H9 (cell line): ENCODE measurements at regions not wholly inside any gene's neighbourhood (a gene's known extent, or its start where the extent isn't known, plus 50 kb on each side); places are given as distances from the start of the nearest gene placed in this dataset.

Source experiments
- DNase-seq: peaks from one replicate; pipeline ENCODE4 v3.0.0-alpha.2; 2017
- H2AFZ ChIP-seq: one replicate; pipeline ENCODE4 v1.6.1; 2013; ENCODE audit warnings: mild to moderate bottlenecking, low read length, control low read depth, moderate library complexity
- H2AK5ac ChIP-seq: 2 replicates; pipeline ENCODE4 v1.6.1; 2013; ENCODE audit warnings: low read length, control low read depth, mixed read lengths; ENCODE audit not compliant: insufficient read length
- H2BK120ac ChIP-seq: one replicate; pipeline ENCODE4 v1.6.1; 2013; ENCODE audit warnings: low read depth, mild to moderate bottlenecking, low read length, control low read depth, inconsistent platforms; ENCODE audit not compliant: poor library complexity, severe bottlenecking
- H2BK12ac ChIP-seq: 2 replicates; pipeline ENCODE4 v1.6.1; 2013; ENCODE audit warnings: low read length, control low read depth, mixed read lengths, low read depth; ENCODE audit not compliant: insufficient read length
- H2BK15ac ChIP-seq: 2 replicates; pipeline ENCODE4 v1.6.1; 2013; ENCODE audit warnings: low read depth, low read length, control low read depth
- H2BK20ac ChIP-seq: one replicate; pipeline ENCODE4 v1.6.1; 2013; ENCODE audit warnings: low read depth, mild to moderate bottlenecking, low read length, control low read depth, inconsistent platforms; ENCODE audit not compliant: poor library complexity, severe bottlenecking
- H2BK5ac ChIP-seq: 2 replicates; pipeline ENCODE4 v1.6.1; 2013; ENCODE audit warnings: low read length, control low read depth, mixed read lengths; ENCODE audit not compliant: insufficient read length
- H3K14ac ChIP-seq: 2 replicates; pipeline ENCODE4 v1.6.1; 2013; ENCODE audit warnings: low read length, control low read depth; ENCODE audit not compliant: insufficient read depth
- H3K18ac ChIP-seq: 2 replicates; pipeline ENCODE4 v1.6.1; 2013; ENCODE audit warnings: low read depth, mild to moderate bottlenecking, mixed read lengths, low read length, control low read depth; ENCODE audit not compliant: insufficient read length
- H3K23ac ChIP-seq: 2 replicates; pipeline ENCODE4 v1.6.1; 2013; ENCODE audit warnings: low read length, control low read depth, mixed read lengths, low read depth; ENCODE audit not compliant: insufficient read length
- H3K23me2 ChIP-seq: 2 replicates; pipeline ENCODE4 v1.6.1; 2013; ENCODE audit warnings: low read depth, mild to moderate bottlenecking, mixed read lengths, low read length, control low read depth; ENCODE audit not compliant: insufficient read length, poor library complexity, severe bottlenecking
- H3K27ac ChIP-seq: 2 replicates; pipeline ENCODE4 v1.5.1; 2013; ENCODE audit warnings: low read length, control low read depth, mixed read lengths, low read depth; ENCODE audit not compliant: insufficient read length
- H3K27me3 ChIP-seq: 2 replicates; pipeline ENCODE4 v1.6.1; 2013; ENCODE audit warnings: low read length, control low read depth, inconsistent platforms; ENCODE audit not compliant: insufficient read depth
- H3K4ac ChIP-seq: 2 replicates; pipeline ENCODE4 v1.6.1; 2013; ENCODE audit warnings: low read depth, mild to moderate bottlenecking, control low read depth, inconsistent platforms, low read length, moderate library complexity
- H3K4me1 ChIP-seq: 2 replicates; pipeline ENCODE4 v1.6.1; 2013; ENCODE audit warnings: low read length, control low read depth, inconsistent platforms; ENCODE audit not compliant: insufficient read depth
- H3K4me2 ChIP-seq: 2 replicates; pipeline ENCODE4 v1.6.1; 2013; ENCODE audit warnings: low read length, control low read depth, mixed read lengths; ENCODE audit not compliant: insufficient read length, insufficient read depth
- H3K56ac ChIP-seq: 2 replicates; pipeline ENCODE4 v1.6.1; 2013; ENCODE audit warnings: low read depth, mild to moderate bottlenecking, mixed read lengths, low read length, control low read depth; ENCODE audit not compliant: insufficient read length
- H3K79me1 ChIP-seq: 2 replicates; pipeline ENCODE4 v1.6.1; 2013; ENCODE audit warnings: low read depth, mild to moderate bottlenecking, moderate library complexity, low read length, control low read depth, inconsistent platforms; ENCODE audit not compliant: insufficient read depth, poor library complexity, severe bottlenecking
- H3K79me2 ChIP-seq: 2 replicates; pipeline ENCODE4 v1.6.1; 2013; ENCODE audit warnings: low read length, control low read depth, inconsistent platforms; ENCODE audit not compliant: insufficient read depth
- H3K9ac ChIP-seq: 2 replicates; pipeline ENCODE4 v1.6.1; 2013; ENCODE audit warnings: low read length, control low read depth, mixed read lengths; ENCODE audit not compliant: insufficient read length; ENCODE audit errors: extremely low read depth
- H3K9me3 ChIP-seq: one replicate; pipeline ENCODE4 v1.6.1; 2013; ENCODE audit warnings: low read depth, low read length, inconsistent platforms; ENCODE audit not compliant: control insufficient read depth
- H3T11ph ChIP-seq: one replicate; pipeline ENCODE4 v1.6.1; 2013; ENCODE audit warnings: mild to moderate bottlenecking, low read length, control low read depth, inconsistent platforms
- H4K20me1 ChIP-seq: one replicate; pipeline ENCODE4 v1.6.1; 2013; ENCODE audit not compliant: control insufficient read depth, insufficient read length, insufficient read depth
- H4K5ac ChIP-seq: 2 replicates; pipeline ENCODE4 v1.6.1; 2013; ENCODE audit warnings: low read depth, mild to moderate bottlenecking, mixed read lengths, low read length, control low read depth; ENCODE audit not compliant: insufficient read length
- H4K8ac ChIP-seq: replicated peaks from 2 replicates; pipeline ENCODE4 v1.6.1; 2013; ENCODE audit warnings: low read length, control low read depth, mixed read lengths, low read depth; ENCODE audit not compliant: insufficient read length
- H4K91ac ChIP-seq: 2 replicates; pipeline ENCODE4 v1.6.1; 2013; ENCODE audit warnings: low read depth, mild to moderate bottlenecking, moderate library complexity, mixed read lengths, low read length, control low read depth; ENCODE audit not compliant: insufficient read length
- H3K27ac Mint-ChIP-seq, 3 experiments: 2 replicates in 2 of 3; 3 replicates in 1 of 3; pipeline ENCODE4 v1.8.0; 2020 to 2021; ENCODE audit warnings: mixed read lengths in 3 of 3, mild to moderate bottlenecking in 1 of 3, moderate library complexity in 1 of 3
- H3K27me3 Mint-ChIP-seq: 2 replicates; pipeline ENCODE4 v1.8.0; 2021; ENCODE audit warnings: low read depth, mild to moderate bottlenecking, moderate library complexity, mixed read lengths
- H3K36me3 Mint-ChIP-seq, 3 experiments: 2 replicates in 2 of 3; 3 replicates in 1 of 3; pipeline ENCODE4 v1.8.0; 2020 to 2021; ENCODE audit warnings: low read depth in 3 of 3, mixed read lengths in 3 of 3; ENCODE audit not compliant: insufficient read depth in 1 of 3
- H3K4me1 Mint-ChIP-seq, 2 experiments: 2 replicates each; pipeline ENCODE4 v1.8.0; 2020; ENCODE audit warnings: mixed read lengths in 2 of 2
- H3K4me3 Mint-ChIP-seq, 2 experiments: 2 replicates in 1 of 2; 3 replicates in 1 of 2; pipeline ENCODE4 v1.8.0; 2020 to 2021; ENCODE audit warnings: mild to moderate bottlenecking in 2 of 2, mixed read lengths in 2 of 2, moderate library complexity in 1 of 2
- H3K9me3 Mint-ChIP-seq, 2 experiments: 2 replicates in 1 of 2; 3 replicates in 1 of 2; pipeline ENCODE4 v1.8.0; 2020; ENCODE audit warnings: mild to moderate bottlenecking in 2 of 2, mixed read lengths in 2 of 2, moderate library complexity in 1 of 2
- WGBS: extraction: QIAGEN DNeasy Blood & Tissue Kit; methylation state at CpG from one replicate; pipeline ENCODE4 v1.1.7; 2013; ENCODE audit warnings: missing lambda C conversion rate, low lambda C conversion rate, mixed read lengths; ENCODE audit not compliant: insufficient read length; ENCODE audit errors: extremely low coverage; 5-methylcytosine and 5-hydroxymethylcytosine counted together
- TF ChIP-seq, protein P1 (sequence below): fragments of 200-600 bp; sonication (generic); conservative IDR thresholded peaks from 3 replicates; pipeline ENCODE4 v1.8.0; 2021; ENCODE audit warnings: antibody characterized with exemption, mild to moderate bottlenecking

DNA sequence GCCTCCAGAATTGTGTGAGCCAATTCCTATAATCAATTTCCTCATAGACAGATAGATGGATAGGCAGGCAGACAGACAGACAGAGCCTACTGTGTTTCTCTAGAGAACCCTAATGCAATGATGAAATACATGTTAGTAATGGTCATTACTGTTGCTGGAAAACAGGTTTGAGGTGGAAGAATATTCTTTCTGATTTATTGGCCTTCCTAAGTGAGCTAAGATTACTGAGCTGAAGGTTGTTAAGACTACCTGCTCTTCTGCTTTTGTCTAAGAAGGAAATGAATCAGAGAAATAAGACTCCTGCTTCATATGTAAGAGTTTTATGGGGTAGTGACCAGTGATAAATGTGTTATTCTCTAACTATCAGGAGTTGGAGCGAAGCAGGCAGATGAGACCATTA lies 219.9 kb downstream of the ELAVL2 start:
- WGBS: no CpG with 5 or more reads among the region's 1 CpG
- H3K23me2 ChIP-seq: no peaks in the 10 kb centered on the region
- H3K18ac ChIP-seq: no peak overlapping the region
- no peak overlapping the region for H2BK5ac ChIP-seq
- H2BK20ac ChIP-seq: no peak overlapping the region
- TF ChIP-seq, protein P1, sequence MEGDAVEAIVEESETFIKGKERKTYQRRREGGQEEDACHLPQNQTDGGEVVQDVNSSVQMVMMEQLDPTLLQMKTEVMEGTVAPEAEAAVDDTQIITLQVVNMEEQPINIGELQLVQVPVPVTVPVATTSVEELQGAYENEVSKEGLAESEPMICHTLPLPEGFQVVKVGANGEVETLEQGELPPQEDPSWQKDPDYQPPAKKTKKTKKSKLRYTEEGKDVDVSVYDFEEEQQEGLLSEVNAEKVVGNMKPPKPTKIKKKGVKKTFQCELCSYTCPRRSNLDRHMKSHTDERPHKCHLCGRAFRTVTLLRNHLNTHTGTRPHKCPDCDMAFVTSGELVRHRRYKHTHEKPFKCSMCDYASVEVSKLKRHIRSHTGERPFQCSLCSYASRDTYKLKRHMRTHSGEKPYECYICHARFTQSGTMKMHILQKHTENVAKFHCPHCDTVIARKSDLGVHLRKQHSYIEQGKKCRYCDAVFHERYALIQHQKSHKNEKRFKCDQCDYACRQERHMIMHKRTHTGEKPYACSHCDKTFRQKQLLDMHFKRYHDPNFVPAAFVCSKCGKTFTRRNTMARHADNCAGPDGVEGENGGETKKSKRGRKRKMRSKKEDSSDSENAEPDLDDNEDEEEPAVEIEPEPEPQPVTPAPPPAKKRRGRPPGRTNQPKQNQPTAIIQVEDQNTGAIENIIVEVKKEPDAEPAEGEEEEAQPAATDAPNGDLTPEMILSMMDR: no peak
- no peaks in the 10 kb centered on the region for H3K4me1 ChIP-seq
- no peak overlapping the region for H3K4me2 ChIP-seq
- no peak overlapping the region for H2AK5ac ChIP-seq
- no peaks in the 10 kb centered on the region for H3K27me3 ChIP-seq
- H3T11ph ChIP-seq: no peak overlapping the region
- H4K91ac ChIP-seq: no peak overlapping the region
- Mint-ChIP-seq H3K27me3 (no peaks in the 10 kb centered on the region), H3K9me3 (no peaks in the 10 kb centered on the region), H3K4me3 (no peak overlapping the region), H3K4me1 (no peaks in the 10 kb centered on the region; a peak in 1 of 4 replicates), H3K27ac (no peak overlapping the region), H3K36me3 (peaks cover 0 to 8% (median 7%) of the 10 kb centered on the region in 3 experiments; a peak in 4 of 7 replicates)
- no peak overlapping the region for H3K9ac ChIP-seq
- H2AFZ ChIP-seq: no peak overlapping the region
- no peak overlapping the region for H2BK120ac ChIP-seq
- no peak overlapping the region for H3K4ac ChIP-seq
- no peak overlapping the region for H4K8ac ChIP-seq
- no peaks in the 10 kb centered on the region for H4K20me1 ChIP-seq
- H4K5ac ChIP-seq: no peak overlapping the region
- no peak overlapping the region for H3K23ac ChIP-seq
- H3K9me3 ChIP-seq: no peaks in the 10 kb centered on the region
- no peak overlapping the region for H3K14ac ChIP-seq
- DNase-seq: no peak
- H3K56ac ChIP-seq: no peak overlapping the region
- H3K79me1 ChIP-seq: no peaks in the 10 kb centered on the region
- no peaks in the 10 kb centered on the region for H3K79me2 ChIP-seq
- H2BK12ac ChIP-seq: no peak overlapping the region
- H2BK15ac ChIP-seq: no peak overlapping the region
- H3K27ac ChIP-seq: no peak overlapping the region
